Kidney (tissue), 13 donors: ENCODE measurements at regions not wholly inside any gene's neighbourhood (a gene's known extent, or its start where the extent isn't known, plus 50 kb on each side); places are given as distances from the start of the nearest gene placed in this dataset.

Experiments used
- DNase-seq, 5 donors: peaks; one replicate each; pipeline ENCODE4 v3.0.0-alpha.2; 2013 to 2020
- FAIRE-seq: peaks from 2 replicates; lab custom pipeline; 2012; peaks lifted over from hg19 to GRCh38; lab: Jason Lieb, UNC
- H3K27ac ChIP-seq, 2 donors: one replicate each; pipeline ENCODE4 v1.7.0; 2013; ENCODE audit warnings: low read depth in 2 of 2, low read length in 2 of 2, inconsistent platforms in 1 of 2
- H3K27me3 ChIP-seq: one replicate; pipeline ENCODE4 v1.7.1; 2013; ENCODE audit warnings: low read length, inconsistent platforms; ENCODE audit not compliant: control insufficient read depth, insufficient read depth
- H3K36me3 ChIP-seq, 3 donors: one replicate each; pipeline versions ENCODE4 v1.7.0 to v1.7.1; 2013; ENCODE audit warnings: low read length in 3 of 3, control low read depth in 1 of 3, inconsistent platforms in 1 of 3; ENCODE audit not compliant: insufficient read depth in 3 of 3, control insufficient read depth in 2 of 3
- H3K4me1 ChIP-seq, 3 donors: one replicate each; pipeline versions ENCODE4 v1.7.0 to v1.7.1; 2013; ENCODE audit warnings: low read length in 3 of 3, inconsistent platforms in 1 of 3, low read depth in 1 of 3; ENCODE audit not compliant: control insufficient read depth in 2 of 3, insufficient read depth in 2 of 3
- H3K4me3 ChIP-seq, 3 donors: one replicate each; pipeline versions ENCODE4 v1.7.0 to v1.8.1; 2013; ENCODE audit warnings: low read length in 3 of 3, control low read depth in 1 of 3, inconsistent platforms in 1 of 3
- H3K9ac ChIP-seq, 3 donors: one replicate each; pipeline versions ENCODE4 v1.7.0 to v1.7.1; 2013; ENCODE audit warnings: low read length in 3 of 3, control low read depth in 1 of 3, inconsistent platforms in 1 of 3
- H3K9me3 ChIP-seq, 3 donors: one replicate each; pipeline versions ENCODE4 v1.7.0 to v1.7.1; 2013; ENCODE audit warnings: low read length in 3 of 3, control low read depth in 1 of 3, inconsistent platforms in 1 of 3; ENCODE audit not compliant: control insufficient read depth in 2 of 3, insufficient read depth in 1 of 3
- intact Hi-C: fragments of 100-400 bp; cut with DNase I; formaldehyde crosslinking; loops from one replicate; pipeline ENCODE4 v1.11.1; 2022
- TF ChIP-seq, protein P1 (sequence below): IDR thresholded peaks from 3 replicates; pipeline ENCODE4 v1.5.1; 2012; ENCODE audit warnings: mild to moderate bottlenecking, moderate library complexity, borderline replicate concordance; ENCODE audit not compliant: insufficient read depth; ENCODE audit errors: extremely low read depth
- donor health status: control.
- donor health status: control.
- donor health status: control.
- donor health status: control.
- donor health status: control.
- donor health status: DM: yes; HTN: yes; CAD: no.
- donor health status: Normal renal cell carcinoma (clear cell type).

DNA sequence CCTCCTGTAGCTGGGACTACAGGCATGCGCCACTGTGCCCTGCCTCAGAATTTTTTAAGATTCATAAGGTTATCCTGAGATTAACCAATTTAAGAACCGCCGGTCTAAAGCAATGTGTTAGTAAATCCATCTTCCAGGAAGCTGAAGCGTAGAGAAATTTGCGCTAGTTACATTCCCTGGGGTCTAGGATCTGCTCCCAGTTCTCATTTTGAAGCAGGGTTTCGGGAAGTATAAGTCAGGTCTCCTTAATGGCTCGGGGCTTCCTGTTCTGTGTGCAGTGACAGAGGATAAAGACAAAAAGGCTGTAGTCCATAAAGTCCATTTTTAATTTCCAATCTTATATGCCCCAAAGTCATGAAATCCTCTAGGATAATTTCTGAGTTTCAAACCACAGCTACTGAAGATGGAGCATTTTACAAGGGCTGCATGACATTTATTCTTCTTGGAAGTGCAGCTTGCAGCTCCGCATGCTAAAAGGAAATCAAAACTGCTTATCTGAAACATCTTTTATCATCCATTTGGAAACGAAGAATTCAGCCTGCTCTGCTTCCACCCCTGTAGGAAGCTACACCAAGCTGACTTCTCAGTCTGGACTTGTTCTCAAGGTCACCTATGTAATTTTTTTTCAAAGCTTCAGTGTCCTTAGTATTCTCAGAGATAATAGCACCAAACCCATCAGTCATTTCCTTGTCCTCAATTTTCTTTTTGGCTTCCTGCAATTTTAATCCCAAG is 326.1 kb downstream of the PRL start:
- Histone ChIP-seq H3K4me3 (no peak overlapping the region), H3K9ac (no peak overlapping the region), H3K27me3 (no peaks in the 10 kb centered on the region), H3K9me3 (no peaks in the 10 kb centered on the region), H3K27ac (no peak overlapping the region), H3K4me1 (no peaks in the 10 kb centered on the region), H3K36me3 (no peaks in the 10 kb centered on the region)
- intact Hi-C loops, result no loop called here
- TF ChIP-seq, protein P1, sequence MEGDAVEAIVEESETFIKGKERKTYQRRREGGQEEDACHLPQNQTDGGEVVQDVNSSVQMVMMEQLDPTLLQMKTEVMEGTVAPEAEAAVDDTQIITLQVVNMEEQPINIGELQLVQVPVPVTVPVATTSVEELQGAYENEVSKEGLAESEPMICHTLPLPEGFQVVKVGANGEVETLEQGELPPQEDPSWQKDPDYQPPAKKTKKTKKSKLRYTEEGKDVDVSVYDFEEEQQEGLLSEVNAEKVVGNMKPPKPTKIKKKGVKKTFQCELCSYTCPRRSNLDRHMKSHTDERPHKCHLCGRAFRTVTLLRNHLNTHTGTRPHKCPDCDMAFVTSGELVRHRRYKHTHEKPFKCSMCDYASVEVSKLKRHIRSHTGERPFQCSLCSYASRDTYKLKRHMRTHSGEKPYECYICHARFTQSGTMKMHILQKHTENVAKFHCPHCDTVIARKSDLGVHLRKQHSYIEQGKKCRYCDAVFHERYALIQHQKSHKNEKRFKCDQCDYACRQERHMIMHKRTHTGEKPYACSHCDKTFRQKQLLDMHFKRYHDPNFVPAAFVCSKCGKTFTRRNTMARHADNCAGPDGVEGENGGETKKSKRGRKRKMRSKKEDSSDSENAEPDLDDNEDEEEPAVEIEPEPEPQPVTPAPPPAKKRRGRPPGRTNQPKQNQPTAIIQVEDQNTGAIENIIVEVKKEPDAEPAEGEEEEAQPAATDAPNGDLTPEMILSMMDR, result no peak
- no peak for FAIRE-seq
- no peak for DNase-seq

DNA sequence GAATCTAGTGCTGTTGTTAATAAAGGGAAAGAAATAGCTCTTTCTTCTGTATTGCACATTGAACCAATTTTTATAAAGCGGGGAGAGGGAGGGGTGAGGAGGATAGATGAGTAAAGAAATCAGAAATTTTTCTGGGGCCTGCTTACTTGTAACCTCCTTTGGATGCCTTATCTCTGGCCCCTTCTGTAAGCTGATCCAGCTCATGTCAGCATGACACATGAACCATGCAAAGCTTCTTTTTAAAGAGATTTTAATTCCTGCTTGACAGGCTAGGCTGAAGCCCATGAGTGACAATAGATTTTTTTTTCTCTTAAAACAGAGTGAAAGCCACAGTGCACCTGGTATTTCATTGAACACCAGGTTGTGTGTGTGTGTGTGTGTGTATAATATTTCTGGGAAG is 325.3 kb downstream of the PRL start:
- Histone ChIP-seq H3K4me1 (no peaks in the 10 kb centered on the region), H3K27me3 (no peaks in the 10 kb centered on the region), H3K27ac (no peak overlapping the region), H3K4me3 (no peak overlapping the region), H3K9me3 (no peaks in the 10 kb centered on the region), H3K9ac (no peak overlapping the region), H3K36me3 (no peaks in the 10 kb centered on the region)
- DNase-seq (peak in 2 of 5 donors; percentile 39 to 55), FAIRE-seq (no peak)
- intact Hi-C loops, result no loop called here
- TF ChIP-seq, protein P1, result no peak

DNA sequence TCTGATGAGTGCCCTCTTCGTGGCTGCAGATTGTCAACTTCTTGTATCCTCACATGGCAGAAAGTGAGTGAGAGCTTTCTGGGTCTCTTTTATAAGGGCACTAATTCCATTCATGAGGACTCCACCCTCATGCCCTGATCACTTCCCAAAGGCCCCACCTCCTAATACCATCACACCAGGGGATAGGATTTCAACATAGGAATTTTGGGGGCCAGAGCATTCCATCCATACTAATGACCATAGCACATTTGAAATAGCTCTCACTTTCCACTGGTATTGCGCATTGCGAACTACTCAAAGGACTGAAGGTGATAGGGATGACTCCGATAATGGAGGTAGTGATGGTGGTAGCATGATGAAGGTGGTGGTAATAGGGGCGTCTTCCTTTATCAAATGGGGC is 324.3 kb downstream of the PRL start:
- Histone ChIP-seq H3K36me3 (no peaks in the 10 kb centered on the region), H3K9me3 (no peaks in the 10 kb centered on the region), H3K27me3 (no peaks in the 10 kb centered on the region), H3K27ac (no peak overlapping the region), H3K9ac (no peak overlapping the region), H3K4me1 (no peaks in the 10 kb centered on the region), H3K4me3 (no peak overlapping the region)
- intact Hi-C loops, result no loop called here
- FAIRE-seq (no peak), DNase-seq (no peak)
- TF ChIP-seq, protein P1, result no peak

DNA sequence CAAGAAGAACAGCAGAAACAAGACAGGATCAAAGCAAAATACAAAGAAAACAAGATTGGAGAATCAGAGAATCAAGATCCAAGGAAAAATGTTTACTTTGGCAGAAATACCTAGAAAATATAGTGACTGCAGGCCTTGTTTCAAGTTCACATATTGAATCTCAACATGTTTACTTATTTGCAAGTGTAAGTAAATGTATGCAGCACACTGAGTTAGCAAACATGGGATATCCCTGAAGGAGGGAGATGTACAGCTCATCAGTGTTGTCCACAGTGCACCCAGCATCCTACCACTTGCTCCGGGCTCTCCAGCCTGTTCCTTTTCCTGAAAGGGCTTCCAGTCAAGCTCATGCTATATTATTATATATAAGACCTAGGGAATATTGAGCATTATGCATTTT is 319.5 kb downstream of the PRL start:
- no peak overlapping the region for H3K27ac ChIP-seq
- H3K27me3 ChIP-seq, result no peaks in the 10 kb centered on the region
- TF ChIP-seq, protein P1, result no peak
- DNase-seq, result no peak
- no peak overlapping the region for H3K4me3 ChIP-seq
- peaks cover 0 to 2% (median 0%) of the 10 kb centered on the region in 3 donors for H3K36me3 ChIP-seq
- peaks cover 0 to 1% (median 0%) of the 10 kb centered on the region in 3 donors for H3K9me3 ChIP-seq
- no peak overlapping the region for H3K9ac ChIP-seq
- no peak for FAIRE-seq
- H3K4me1 ChIP-seq, result no peaks in the 10 kb centered on the region
- intact Hi-C loops, result no loop called here
